ENCODE measurements at regions not wholly inside any gene's neighbourhood (a gene's known extent, or its start where the extent isn't known, plus 50 kb on each side); places are given as distances from the start of the nearest gene placed in this dataset.
"Not testable (repeated sequence)": the region's sequence is repeated elsewhere in the genome, so short reads cannot be mapped to it uniquely, and the experiment has no call there.

DNA sequence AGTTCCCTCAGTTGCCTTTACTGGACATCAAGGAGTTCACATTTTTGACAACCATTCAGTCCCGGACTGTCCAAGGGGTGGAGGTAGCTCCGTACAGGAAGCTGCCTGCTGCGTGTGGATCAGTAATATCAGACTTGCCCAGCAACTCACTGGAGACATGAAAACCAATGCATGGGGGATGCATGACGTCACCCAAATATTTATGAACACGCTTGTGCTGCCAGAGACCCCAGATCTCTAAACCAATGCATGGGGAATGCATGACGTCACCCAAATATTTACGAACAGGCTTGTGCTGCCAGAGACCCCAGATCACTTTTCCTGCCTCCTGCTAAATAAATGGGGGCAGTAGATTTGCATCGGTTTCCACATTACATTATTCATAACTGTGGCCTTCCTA, 2137.4 kb upstream of the DEFB115 start:
- DNase-seq (ENCODE audit: low spot score) = not testable (repeated sequence)

DNA sequence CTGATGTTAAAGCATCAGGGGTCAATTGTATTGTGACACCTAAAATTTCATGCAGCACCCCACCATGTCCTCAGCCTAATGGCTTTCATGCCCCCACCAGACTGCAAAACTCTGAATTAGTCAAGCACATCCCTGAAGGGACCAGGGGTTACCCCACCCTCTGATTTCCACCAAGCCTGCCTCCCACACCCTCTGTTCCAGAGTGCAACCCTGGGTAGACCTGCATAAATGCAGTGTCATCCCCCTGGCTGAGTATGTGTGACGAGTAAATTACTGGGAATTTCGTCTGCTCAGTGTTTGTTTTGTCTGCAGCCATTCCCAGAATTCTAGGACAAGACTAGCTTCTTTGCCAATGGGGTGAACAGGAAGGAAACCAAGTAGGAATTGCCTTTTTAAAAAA, 2136.9 kb upstream of the DEFB115 start:
- not testable (repeated sequence) for DNase-seq (ENCODE audit: low spot score)

GRCh38 chr20:29122784-29123183, 2134.7 kb upstream of the DEFB115 start:
- DNase-seq (ENCODE audit: low spot score) = peak; percentile 8

GRCh38 chr20:29123861-29124260, 2133.6 kb upstream of the DEFB115 start:
- DNase-seq (ENCODE audit: low spot score) = no peak
